GM12878 (cell line): ENCODE measurements at regions not wholly inside any gene's neighbourhood (a gene's known extent, or its start where the extent isn't known, plus 50 kb on each side); places are given as distances from the start of the nearest gene placed in this dataset.

ENCODE experiments used
- ATAC-seq: fragments of 200-7000 bp; cut with Tn5 transposase; 3 replicates; pipeline ENCODE4 v1.9.1; 2020; ENCODE audit warnings: mild to moderate bottlenecking, moderate library complexity
- BruUV-seq: library from RNA; stranded (reverse); fragments of 400-500 nt; replicated peaks from 2 replicates; lab custom pipeline; 2021; lab: Mats Ljungman, UMichigan
- CTCF ChIA-PET: fragments of 300-600 bp; sonication (Branson Sonifier 250); formaldehyde crosslinking; extraction: SDS; loops from one replicate; lab custom pipeline; 2021; ENCODE audit warnings: inconsistent platforms; lab: Yijun Ruan, JAX
- POLR2A ChIA-PET: fragments of 350-600 bp; formaldehyde crosslinking; extraction: SDS; loops from one replicate; lab custom pipeline; 2021; ENCODE audit warnings: inconsistent platforms; lab: Charles Lee
- RAD21 ChIA-PET: fragments of 300-600 bp; sonication (Branson Sonifier 250); formaldehyde crosslinking; loops from one replicate; lab custom pipeline; 2023; ENCODE audit warnings: antibody characterized with exemption; ENCODE audit not compliant: unreplicated experiment; lab: Charles Lee
- SMC1A ChIA-PET: fragments of 300-600 bp; sonication (Branson Sonifier 250); formaldehyde crosslinking; loops from one replicate; lab custom pipeline; 2023; ENCODE audit not compliant: unreplicated experiment, uncharacterized antibody; lab: Charles Lee
- DNase-seq: peaks from one replicate; pipeline ENCODE4 v3.0.0-alpha.2; 2011; ENCODE audit warnings: low read depth, low spot score
- FAIRE-seq: peaks from 3 replicates; lab custom pipeline; 2011; peaks lifted over from hg19 to GRCh38; lab: Jason Lieb, UNC
- H2AFZ ChIP-seq: 2 replicates; pipeline ENCODE4 v1.6.0; 2011; ENCODE audit warnings: low read depth, low read length, control low read depth; ENCODE audit not compliant: control insufficient read depth
- H3K27ac ChIP-seq: 2 replicates; pipeline ENCODE4 v1.5.1; 2011; ENCODE audit warnings: control low read depth; ENCODE audit not compliant: control insufficient read depth, insufficient read depth
- H3K27me3 ChIP-seq, 2 experiments: replicated peaks in 1 of 2; 2 replicates each; pipeline versions ENCODE4 v1.6.0 to v1.6.1; 2011; ENCODE audit warnings: low read length in 1 of 2; ENCODE audit not compliant: control insufficient read depth in 2 of 2, insufficient read depth in 2 of 2
- H3K36me3 ChIP-seq, 2 experiments: 2 replicates each; pipeline ENCODE4 v1.5.1; 2011; ENCODE audit warnings: low read length in 1 of 2; ENCODE audit not compliant: control insufficient read depth in 2 of 2, insufficient read depth in 2 of 2
- H3K4me1 ChIP-seq: 2 replicates; pipeline ENCODE4 v1.6.1; 2011; ENCODE audit warnings: mild to moderate bottlenecking, low read length, moderate library complexity, mixed read lengths; ENCODE audit not compliant: control insufficient read depth, insufficient read depth
- H3K4me2 ChIP-seq: 2 replicates; pipeline ENCODE4 v1.6.0; 2011; ENCODE audit warnings: control low read depth; ENCODE audit not compliant: control insufficient read depth, insufficient read depth
- H3K4me3 ChIP-seq: fragments of 200-600 bp; sonication (generic); 2 replicates; pipeline ENCODE4 v1.5.1; 2016
- H3K79me2 ChIP-seq: 2 replicates; pipeline ENCODE4 v1.6.0; 2011; ENCODE audit warnings: low read length; ENCODE audit not compliant: control insufficient read depth, insufficient read depth
- H3K9ac ChIP-seq: 2 replicates; pipeline ENCODE4 v1.8.0; 2011; ENCODE audit warnings: low read length, control low read depth, mixed read lengths; ENCODE audit not compliant: control insufficient read depth, insufficient read depth
- H3K9me3 ChIP-seq: replicated peaks from 3 replicates; pipeline ENCODE4 v1.5.1; 2011; ENCODE audit warnings: mild to moderate bottlenecking, low read length; ENCODE audit not compliant: control insufficient read depth, insufficient read depth
- H4K20me1 ChIP-seq: 2 replicates; pipeline ENCODE4 v1.6.0; 2011; ENCODE audit not compliant: control insufficient read depth, insufficient read depth
- ATF7 ChIP-seq: fragments of 450-650 bp; IDR thresholded peaks from 2 replicates; pipeline ENCODE4 v1.6.1; 2016; ENCODE audit warnings: low read depth, mild to moderate bottlenecking
- CBX5 ChIP-seq: sonication (generic); IDR thresholded peaks from 2 replicates; pipeline ENCODE4 v1.6.1; 2016; ENCODE audit warnings: low read depth, moderate library complexity, mild to moderate bottlenecking, inconsistent platforms
- GATAD2B ChIP-seq: fragments of 450-650 bp; conservative IDR thresholded peaks from 2 replicates; pipeline ENCODE4 v1.6.1; 2017; ENCODE audit warnings: low read depth, mild to moderate bottlenecking, moderate library complexity
- HDAC2 ChIP-seq: fragments of 200-600 bp; sonication (generic); IDR thresholded peaks from 2 replicates; pipeline ENCODE4 v1.6.1; 2017
- IKZF2 ChIP-seq, 2 experiments: fragments of 450-650 bp; IDR thresholded peaks; 2 replicates each; pipeline ENCODE4 v1.6.1; 2017; ENCODE audit warnings: mild to moderate bottlenecking in 2 of 2, moderate library complexity in 2 of 2
- PAX8 ChIP-seq: fragments of 450-650 bp; IDR thresholded peaks from 2 replicates; pipeline ENCODE4 v1.6.1; 2017; ENCODE audit warnings: mild to moderate bottlenecking, moderate library complexity
- SREBF1 ChIP-seq: IDR thresholded peaks from 2 replicates; pipeline ENCODE4 v1.6.1; 2012; ENCODE audit warnings: mild to moderate bottlenecking, low read length
- SUZ12 ChIP-seq: fragments of 200-600 bp; sonication (generic); IDR thresholded peaks from one replicate; pipeline ENCODE4 v1.6.1; 2018; ENCODE audit warnings: antibody characterized with exemption, mild to moderate bottlenecking; ENCODE audit not compliant: unreplicated experiment
- TCF12 ChIP-seq: IDR thresholded peaks from 2 replicates; pipeline ENCODE4 v1.6.1; 2011; ENCODE audit warnings: low read depth, mild to moderate bottlenecking, low read length
- ZNF207 ChIP-seq: fragments of 450-650 bp; IDR thresholded peaks from 2 replicates; pipeline ENCODE4 v1.6.1; 2014; ENCODE audit warnings: antibody characterized with exemption, mild to moderate bottlenecking, borderline replicate concordance
- ZNF274 ChIP-seq: IDR thresholded peaks from one replicate; pipeline ENCODE4 v1.8.0; 2011; ENCODE audit not compliant: insufficient read length, insufficient read depth
- WGBS: methylation state at CpG from one replicate; pipeline ENCODE4 v1.1.6; 2016; ENCODE audit warnings: low lambda C conversion rate; ENCODE audit not compliant: insufficient replicate concordance, insufficient coverage; ENCODE audit errors: missing lambda C conversion rate; 5-methylcytosine and 5-hydroxymethylcytosine counted together
- in situ Hi-C: fragments of 300-500 bp; cut with MboI; formaldehyde crosslinking; loops from 9 replicates; pipeline ENCODE4 v1.14.3; 2018; ENCODE audit warnings: mixed read lengths
- intact Hi-C: fragments of 100-400 bp; cut with micrococcal nuclease; formaldehyde crosslinking; loops from one replicate; pipeline ENCODE4 v1.14.2; 2022; ENCODE audit not compliant: unreplicated experiment
- TF ChIP-seq, protein P1 (sequence below): fragments of 450-650 bp; IDR thresholded peaks from 2 replicates; pipeline ENCODE4 v1.6.1; 2016; ENCODE audit warnings: mild to moderate bottlenecking
- TF ChIP-seq, protein P2 (sequence below): IDR thresholded peaks from 2 replicates; pipeline ENCODE4 v1.6.1; 2012; ENCODE audit warnings: low read depth, low read length, improper control_type of control experiment
- TF ChIP-seq, protein P3 (sequence below), 3 experiments: IDR thresholded peaks in 2 of 3; conservative IDR thresholded peaks in 1 of 3; 2 replicates each; pipeline ENCODE4 v1.5.1; 2011; ENCODE audit warnings: low read depth in 3 of 3, low read length in 3 of 3, mild to moderate bottlenecking in 3 of 3, control low read depth in 2 of 3, moderate library complexity in 2 of 3, inconsistent platforms in 1 of 3, mixed read lengths in 1 of 3; ENCODE audit not compliant: control insufficient read depth in 2 of 3, insufficient read depth in 1 of 3; ENCODE audit errors: extremely low read depth in 1 of 3
- TF ChIP-seq, protein P4 (sequence below): fragments of 450-650 bp; conservative IDR thresholded peaks from 2 replicates; pipeline ENCODE4 v1.6.1; 2017; ENCODE audit warnings: mild to moderate bottlenecking, moderate library complexity

GRCh38 chr12:46675736-46676135 is 150.1 kb downstream of the SLC38A4 start (continued):
- TF ChIP-seq, protein P1, sequence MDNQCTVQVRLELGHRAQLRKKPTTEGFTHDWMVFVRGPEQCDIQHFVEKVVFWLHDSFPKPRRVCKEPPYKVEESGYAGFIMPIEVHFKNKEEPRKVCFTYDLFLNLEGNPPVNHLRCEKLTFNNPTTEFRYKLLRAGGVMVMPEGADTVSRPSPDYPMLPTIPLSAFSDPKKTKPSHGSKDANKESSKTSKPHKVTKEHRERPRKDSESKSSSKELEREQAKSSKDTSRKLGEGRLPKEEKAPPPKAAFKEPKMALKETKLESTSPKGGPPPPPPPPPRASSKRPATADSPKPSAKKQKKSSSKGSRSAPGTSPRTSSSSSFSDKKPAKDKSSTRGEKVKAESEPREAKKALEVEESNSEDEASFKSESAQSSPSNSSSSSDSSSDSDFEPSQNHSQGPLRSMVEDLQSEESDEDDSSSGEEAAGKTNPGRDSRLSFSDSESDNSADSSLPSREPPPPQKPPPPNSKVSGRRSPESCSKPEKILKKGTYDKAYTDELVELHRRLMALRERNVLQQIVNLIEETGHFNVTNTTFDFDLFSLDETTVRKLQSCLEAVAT, result no peak
- TF ChIP-seq IKZF2 (IDR thresholded peaks at IDR 0.05), result no peak
- TF ChIP-seq HDAC2, result no peak

DNA sequence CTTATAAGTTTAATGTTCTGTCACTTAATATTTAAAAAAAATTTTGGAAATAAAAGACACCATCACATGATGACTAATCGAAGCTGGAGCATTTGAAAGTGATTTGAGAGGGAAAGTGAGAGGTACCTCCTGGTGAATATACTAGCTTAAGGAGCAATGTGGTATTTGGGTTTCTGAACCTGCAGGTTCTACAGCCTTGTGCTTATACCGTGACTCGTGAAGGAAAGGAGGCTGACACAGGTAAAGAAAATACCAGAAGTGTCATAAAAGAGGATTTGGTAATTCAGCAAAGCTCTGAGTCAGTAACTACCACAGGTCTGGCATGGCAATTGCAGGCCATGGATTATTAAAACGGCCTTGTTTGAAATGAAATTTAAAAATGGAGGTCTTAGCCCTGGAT is 151.0 kb downstream of the SLC38A4 start:
- no peak overlapping the region for H3K9ac ChIP-seq
- SMC1A ChIA-PET, result interaction anchor here (0.7 to 4.8 kb wide), 12 partner anchors 9 to 549 kb away, joined by 3 to 20 read pairs (median 4); no protein-coding TSS in a partner anchor
- in situ Hi-C loops, result loop anchor here (25.0 kb wide), 1 partner anchor 537 kb away; no protein-coding TSS in a partner anchor
- BruUV-seq, result no TSS peak
- RAD21 ChIA-PET, result interaction anchor here (0.8 to 4.5 kb wide), 9 partner anchors 8 to 550 kb away, joined by 3 to 20 read pairs (median 3); no protein-coding TSS in a partner anchor
- no peak overlapping the region for H2AFZ ChIP-seq
- no peaks in the 10 kb centered on the region for H4K20me1 ChIP-seq
- H3K79me2 ChIP-seq, result no peaks in the 10 kb centered on the region
- ATAC-seq (no peak), DNase-seq (no peak), FAIRE-seq (no peak)
- no peaks in the 10 kb centered on the region for H3K4me1 ChIP-seq
- no peak overlapping the region for H3K4me3 ChIP-seq
- H3K27ac ChIP-seq, result no peak overlapping the region
- H3K36me3 ChIP-seq, result no peaks in the 10 kb centered on the region
- CTCF ChIA-PET, result interaction anchor here (0.6 to 4.7 kb wide), 15 partner anchors 10 to 603 kb away, joined by 3 to 30 read pairs (median 3); no protein-coding TSS in a partner anchor
- H3K4me2 ChIP-seq, result no peak overlapping the region
- POLR2A ChIA-PET, result no interaction called here
- no peaks in the 10 kb centered on the region; a peak in 1 of 4 replicates for H3K27me3 ChIP-seq
- WGBS, result 47% methylated on average over 4 of the region's 4 CpGs
- no peaks in the 10 kb centered on the region for H3K9me3 ChIP-seq
- intact Hi-C loops, result loop anchor here (5.0 kb wide), 4 partner anchors 258 to 602 kb away; no protein-coding TSS in a partner anchor
- TF ChIP-seq SUZ12 (no peak), TCF12 (no peak), PAX8 (no peak), ATF7 (no peak), ZNF274 (no peak), CBX5 (no peak), ZNF207 (no peak), SREBF1 (no peak), GATAD2B (no peak)
- TF ChIP-seq, protein P1, result no peak
- TF ChIP-seq, protein P2, sequence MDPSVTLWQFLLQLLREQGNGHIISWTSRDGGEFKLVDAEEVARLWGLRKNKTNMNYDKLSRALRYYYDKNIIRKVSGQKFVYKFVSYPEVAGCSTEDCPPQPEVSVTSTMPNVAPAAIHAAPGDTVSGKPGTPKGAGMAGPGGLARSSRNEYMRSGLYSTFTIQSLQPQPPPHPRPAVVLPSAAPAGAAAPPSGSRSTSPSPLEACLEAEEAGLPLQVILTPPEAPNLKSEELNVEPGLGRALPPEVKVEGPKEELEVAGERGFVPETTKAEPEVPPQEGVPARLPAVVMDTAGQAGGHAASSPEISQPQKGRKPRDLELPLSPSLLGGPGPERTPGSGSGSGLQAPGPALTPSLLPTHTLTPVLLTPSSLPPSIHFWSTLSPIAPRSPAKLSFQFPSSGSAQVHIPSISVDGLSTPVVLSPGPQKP, result no peak
- TF ChIP-seq, protein P3, sequence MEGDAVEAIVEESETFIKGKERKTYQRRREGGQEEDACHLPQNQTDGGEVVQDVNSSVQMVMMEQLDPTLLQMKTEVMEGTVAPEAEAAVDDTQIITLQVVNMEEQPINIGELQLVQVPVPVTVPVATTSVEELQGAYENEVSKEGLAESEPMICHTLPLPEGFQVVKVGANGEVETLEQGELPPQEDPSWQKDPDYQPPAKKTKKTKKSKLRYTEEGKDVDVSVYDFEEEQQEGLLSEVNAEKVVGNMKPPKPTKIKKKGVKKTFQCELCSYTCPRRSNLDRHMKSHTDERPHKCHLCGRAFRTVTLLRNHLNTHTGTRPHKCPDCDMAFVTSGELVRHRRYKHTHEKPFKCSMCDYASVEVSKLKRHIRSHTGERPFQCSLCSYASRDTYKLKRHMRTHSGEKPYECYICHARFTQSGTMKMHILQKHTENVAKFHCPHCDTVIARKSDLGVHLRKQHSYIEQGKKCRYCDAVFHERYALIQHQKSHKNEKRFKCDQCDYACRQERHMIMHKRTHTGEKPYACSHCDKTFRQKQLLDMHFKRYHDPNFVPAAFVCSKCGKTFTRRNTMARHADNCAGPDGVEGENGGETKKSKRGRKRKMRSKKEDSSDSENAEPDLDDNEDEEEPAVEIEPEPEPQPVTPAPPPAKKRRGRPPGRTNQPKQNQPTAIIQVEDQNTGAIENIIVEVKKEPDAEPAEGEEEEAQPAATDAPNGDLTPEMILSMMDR (IDR thresholded peaks at IDR 0.05 in 2 of 3, conservative IDR thresholded peaks at IDR 0.05 in 1 of 3; ENCODE audit: control insufficient read depth in 2 of 3, extremely low read depth in 1 of 3, insufficient read depth in 1 of 3, low read depth in 3 of 3, low read length in 3 of 3), result no peak
- TF ChIP-seq, protein P4, sequence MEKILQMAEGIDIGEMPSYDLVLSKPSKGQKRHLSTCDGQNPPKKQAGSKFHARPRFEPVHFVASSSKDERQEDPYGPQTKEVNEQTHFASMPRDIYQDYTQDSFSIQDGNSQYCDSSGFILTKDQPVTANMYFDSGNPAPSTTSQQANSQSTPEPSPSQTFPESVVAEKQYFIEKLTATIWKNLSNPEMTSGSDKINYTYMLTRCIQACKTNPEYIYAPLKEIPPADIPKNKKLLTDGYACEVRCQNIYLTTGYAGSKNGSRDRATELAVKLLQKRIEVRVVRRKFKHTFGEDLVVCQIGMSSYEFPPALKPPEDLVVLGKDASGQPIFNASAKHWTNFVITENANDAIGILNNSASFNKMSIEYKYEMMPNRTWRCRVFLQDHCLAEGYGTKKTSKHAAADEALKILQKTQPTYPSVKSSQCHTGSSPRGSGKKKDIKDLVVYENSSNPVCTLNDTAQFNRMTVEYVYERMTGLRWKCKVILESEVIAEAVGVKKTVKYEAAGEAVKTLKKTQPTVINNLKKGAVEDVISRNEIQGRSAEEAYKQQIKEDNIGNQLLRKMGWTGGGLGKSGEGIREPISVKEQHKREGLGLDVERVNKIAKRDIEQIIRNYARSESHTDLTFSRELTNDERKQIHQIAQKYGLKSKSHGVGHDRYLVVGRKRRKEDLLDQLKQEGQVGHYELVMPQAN, result no peak
